ENCODE measurements at regions not wholly inside any gene's neighbourhood (a gene's known extent, or its start where the extent isn't known, plus 50 kb on each side); places are given as distances from the start of the nearest gene placed in this dataset.

GRCh38 chr19:34033880-34034279 is 138.4 kb upstream of the LSM14A start:
- TF ChIP-seq, protein P1, sequence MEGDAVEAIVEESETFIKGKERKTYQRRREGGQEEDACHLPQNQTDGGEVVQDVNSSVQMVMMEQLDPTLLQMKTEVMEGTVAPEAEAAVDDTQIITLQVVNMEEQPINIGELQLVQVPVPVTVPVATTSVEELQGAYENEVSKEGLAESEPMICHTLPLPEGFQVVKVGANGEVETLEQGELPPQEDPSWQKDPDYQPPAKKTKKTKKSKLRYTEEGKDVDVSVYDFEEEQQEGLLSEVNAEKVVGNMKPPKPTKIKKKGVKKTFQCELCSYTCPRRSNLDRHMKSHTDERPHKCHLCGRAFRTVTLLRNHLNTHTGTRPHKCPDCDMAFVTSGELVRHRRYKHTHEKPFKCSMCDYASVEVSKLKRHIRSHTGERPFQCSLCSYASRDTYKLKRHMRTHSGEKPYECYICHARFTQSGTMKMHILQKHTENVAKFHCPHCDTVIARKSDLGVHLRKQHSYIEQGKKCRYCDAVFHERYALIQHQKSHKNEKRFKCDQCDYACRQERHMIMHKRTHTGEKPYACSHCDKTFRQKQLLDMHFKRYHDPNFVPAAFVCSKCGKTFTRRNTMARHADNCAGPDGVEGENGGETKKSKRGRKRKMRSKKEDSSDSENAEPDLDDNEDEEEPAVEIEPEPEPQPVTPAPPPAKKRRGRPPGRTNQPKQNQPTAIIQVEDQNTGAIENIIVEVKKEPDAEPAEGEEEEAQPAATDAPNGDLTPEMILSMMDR (IDR thresholded peaks at IDR 0.05; ENCODE audit: borderline replicate concordance, extremely low read depth, low read length, poor library complexity, severe bottlenecking) = no peak
- TF ChIP-seq EZH2 (IDR thresholded peaks at IDR 0.05; ENCODE audit: borderline replicate concordance, low read depth, low read length, severe bottlenecking) = no peak
